HL-60/S4 treated with retinoic acid at 250 ng/mL for 4 days and 3 days (cell line): ENCODE measurements at regions not wholly inside any gene's neighbourhood (a gene's known extent, or its start where the extent isn't known, plus 50 kb on each side); places are given as distances from the start of the nearest gene placed in this dataset.

Source experiments
- in situ Hi-C: fragments of 300-500 bp; cut with MboI; formaldehyde crosslinking; loops from 2 replicates; pipeline ENCODE4 v1.7.0; 2022; ENCODE audit warnings: low sequenced_read_pairs

GRCh38 chr7:41024126-41024525 is 678.8 kb downstream of the INHBA start:
- in situ Hi-C loops, result loop anchor here (25.0 kb wide), 1 partner anchor 688 kb away; the partner anchor contains the start of gene INHBA

DNA sequence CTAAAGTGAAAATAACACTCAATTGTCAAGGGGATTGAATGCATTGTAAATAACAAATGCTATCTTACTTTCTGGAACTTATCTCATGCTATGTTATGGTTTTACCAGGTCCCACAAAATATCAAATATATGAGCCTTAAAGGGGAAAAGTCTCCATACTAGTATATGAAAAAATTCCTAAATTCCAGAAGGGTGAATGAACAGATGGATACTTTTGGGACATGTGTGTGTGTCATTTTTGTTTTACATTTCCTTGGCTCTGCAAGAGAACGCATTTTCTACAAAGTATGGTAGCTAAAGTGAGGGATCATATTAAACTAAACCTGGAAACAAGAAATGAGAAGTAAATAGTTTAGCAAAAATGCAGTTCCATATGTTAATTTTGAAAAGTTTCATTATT is 682.8 kb downstream of the INHBA start:
- in situ Hi-C loops, result loop anchor here (25.0 kb wide), 1 partner anchor 692 kb away; the partner anchor contains the start of gene INHBA

GRCh38 chr7:41013117-41013516 is 689.8 kb downstream of the INHBA start:
- in situ Hi-C loops, result loop anchor here (25.0 kb wide), 1 partner anchor 699 kb away; the partner anchor contains the start of gene INHBA

DNA sequence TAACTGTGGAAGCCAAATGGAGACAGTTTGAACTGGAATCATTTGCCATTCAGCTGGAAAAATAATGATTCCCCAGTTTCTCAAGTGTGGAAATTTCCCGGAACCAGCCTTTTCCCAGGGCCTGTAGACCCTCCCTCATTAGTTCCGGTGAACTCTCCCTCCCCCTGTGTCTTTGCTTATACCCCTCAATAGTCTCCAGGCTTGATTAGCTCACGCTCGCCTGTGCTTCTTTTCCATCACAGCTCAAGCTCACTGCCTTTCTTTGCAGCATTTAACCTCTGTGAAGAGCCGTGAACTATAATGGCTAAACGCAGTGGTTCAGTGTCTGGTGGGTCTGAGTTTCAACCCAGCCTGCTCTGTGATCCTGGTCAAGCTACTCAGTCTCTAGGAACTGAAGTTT is 690.8 kb downstream of the INHBA start:
- in situ Hi-C loops, result loop anchor here (25.0 kb wide), 1 partner anchor 700 kb away; the partner anchor contains the start of gene INHBA

DNA sequence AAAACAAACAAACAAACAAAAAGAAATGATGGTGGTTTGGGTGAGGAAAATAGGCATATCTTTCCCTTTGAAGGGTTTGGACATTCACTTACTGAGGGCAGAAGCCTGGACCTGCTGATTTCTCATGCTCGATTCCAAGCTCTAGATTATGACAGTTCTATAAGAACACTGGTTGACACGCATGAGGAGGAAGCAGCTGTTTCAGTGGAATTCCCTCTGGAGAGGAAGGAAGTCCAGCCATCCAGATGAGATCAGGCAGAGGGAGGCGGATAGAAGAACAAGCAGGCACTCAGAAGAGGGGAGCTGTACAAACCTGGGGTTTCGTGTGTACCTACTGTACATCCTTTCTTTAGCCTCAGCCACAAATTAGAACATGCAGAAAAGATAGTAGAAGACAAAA is 691.9 kb downstream of the INHBA start:
- in situ Hi-C loops, result loop anchor here (25.0 kb wide), 1 partner anchor 701 kb away; the partner anchor contains the start of gene INHBA

GRCh38 chr7:41010418-41010817 is 692.5 kb downstream of the INHBA start:
- in situ Hi-C loops, result loop anchor here (25.0 kb wide), 1 partner anchor 702 kb away; the partner anchor contains the start of gene INHBA

DNA sequence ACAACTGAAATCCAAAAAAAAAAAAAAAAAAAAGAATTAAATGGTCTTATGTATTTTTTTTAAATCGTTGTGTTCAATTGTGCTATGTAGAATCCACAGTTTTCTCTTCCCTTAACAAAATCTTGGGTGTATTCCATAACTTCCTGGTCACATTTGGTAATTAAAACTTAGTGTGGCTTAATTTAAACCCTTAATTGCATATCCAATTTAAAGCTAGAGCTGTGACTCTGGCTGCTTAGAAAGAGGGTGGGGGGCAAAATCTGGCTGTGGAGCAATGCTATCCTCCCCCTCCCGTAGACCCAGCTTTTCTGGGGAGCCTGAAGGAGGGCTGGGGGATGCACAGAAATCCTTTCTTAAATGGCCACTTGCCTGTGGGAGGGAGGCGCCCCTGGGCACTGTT is 695.1 kb downstream of the INHBA start:
- in situ Hi-C loops, result loop anchor here (25.0 kb wide), 1 partner anchor 704 kb away; the partner anchor contains the start of gene INHBA

- in situ Hi-C loops, result loop anchor here (25.0 kb wide), 1 partner anchor 705 kb away; the partner anchor contains the start of gene INHBA
Measured at GRCh38 chr7:41007351-41007751, 695.5 kb downstream of the INHBA start.

DNA sequence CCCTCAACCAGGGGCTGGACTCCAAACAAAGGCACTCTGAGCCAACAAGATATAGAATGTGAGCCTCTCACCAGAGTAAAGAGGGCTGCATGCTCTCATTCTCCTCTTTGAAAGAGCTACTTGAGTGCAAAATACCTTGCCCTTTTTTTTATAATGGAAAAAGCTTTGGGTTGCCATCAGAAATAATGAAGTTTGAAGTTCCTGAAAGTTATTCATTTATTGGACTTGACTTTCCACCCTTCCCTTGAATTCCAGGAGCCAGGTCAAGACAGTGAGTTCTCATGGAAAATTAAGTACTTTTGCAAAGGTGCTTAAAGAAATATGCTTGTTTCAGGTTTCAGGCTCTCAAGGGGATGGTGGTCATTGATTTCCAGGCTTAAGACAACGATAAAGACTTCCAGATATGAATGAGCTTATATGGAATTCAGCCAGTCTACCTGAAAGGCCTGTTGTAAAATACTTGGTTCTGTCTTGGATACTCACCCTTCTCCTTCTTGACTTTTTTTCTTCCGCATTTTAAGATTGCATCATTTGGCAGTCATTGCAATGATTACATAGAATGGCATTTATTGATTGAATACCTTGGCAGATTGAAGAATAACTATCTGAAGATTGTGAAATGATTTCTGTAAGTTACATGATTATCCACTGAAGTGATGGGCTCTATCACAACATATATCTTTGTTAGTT is 696.4 kb downstream of the INHBA start:
- in situ Hi-C loops, result loop anchor here (25.0 kb wide), 1 partner anchor 706 kb away; the partner anchor contains the start of gene INHBA

GRCh38 chr7:41005374-41005901 is 697.5 kb downstream of the INHBA start:
- in situ Hi-C loops, result loop anchor here (25.0 kb wide), 1 partner anchor 707 kb away; the partner anchor contains the start of gene INHBA

GRCh38 chr7:41003977-41004376 is 698.9 kb downstream of the INHBA start:
- in situ Hi-C loops, result loop anchor here (25.0 kb wide), 1 partner anchor 708 kb away; the partner anchor contains the start of gene INHBA

- in situ Hi-C loops, result loop anchor here (25.0 kb wide), 1 partner anchor 709 kb away; the partner anchor contains the start of gene INHBA
Measured at GRCh38 chr7:41003611-41003940, 699.3 kb downstream of the INHBA start.

- in situ Hi-C loops, result loop anchor here (25.0 kb wide), 1 partner anchor 709 kb away; the partner anchor contains the start of gene INHBA
Measured at GRCh38 chr7:41002741-41003610, 699.9 kb downstream of the INHBA start.

- in situ Hi-C loops, result loop anchor here (25.0 kb wide), 1 partner anchor 712 kb away; the partner anchor contains the start of gene INHBA
Measured at GRCh38 chr7:41000042-41000441, 702.8 kb downstream of the INHBA start.

DNA sequence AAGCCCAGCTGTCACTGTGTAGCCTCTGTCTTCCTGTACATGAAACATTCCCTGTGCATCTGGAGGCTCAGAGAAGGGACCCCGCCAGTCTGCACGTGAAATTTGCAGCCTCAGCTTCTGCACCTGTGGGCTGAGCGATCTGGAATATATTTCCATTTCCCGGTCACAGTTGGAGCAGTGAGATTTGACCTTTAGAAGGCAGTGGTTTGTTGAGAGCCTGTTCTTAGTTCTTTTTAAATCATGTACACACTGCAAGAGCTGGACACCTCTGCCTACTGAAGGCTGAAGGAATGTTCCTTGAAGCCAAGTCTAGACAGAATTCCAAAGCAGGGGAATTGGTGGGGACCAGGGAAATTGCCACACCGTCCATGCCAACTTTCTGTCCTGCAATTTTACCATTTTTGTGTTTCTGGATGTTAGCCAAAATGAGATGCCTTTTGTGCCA is 706.6 kb downstream of the INHBA start:
- in situ Hi-C loops, result no loop called here

- in situ Hi-C loops, result no loop called here
Measured at GRCh38 chr7:40990841-40991240, 712.0 kb downstream of the INHBA start.

DNA sequence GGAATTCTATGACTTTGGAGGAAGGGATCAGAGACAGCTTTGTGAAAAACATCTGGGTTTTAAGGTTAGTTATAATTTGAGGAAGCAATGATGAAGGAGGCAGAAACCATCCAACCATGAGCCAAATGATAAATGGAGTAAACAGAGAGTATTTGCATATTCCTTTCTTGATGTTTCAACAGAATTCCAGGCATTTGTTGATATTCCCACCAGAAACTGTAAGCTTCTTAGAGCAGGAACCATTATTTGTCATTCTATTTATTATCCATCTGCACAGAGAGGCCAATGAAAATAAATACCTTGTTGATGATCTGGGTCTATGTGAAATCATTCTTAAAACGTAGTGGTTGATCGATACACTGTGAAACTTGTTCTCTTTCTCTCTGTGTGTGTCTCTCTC is 715.3 kb downstream of the INHBA start:
- in situ Hi-C loops, result no loop called here

DNA sequence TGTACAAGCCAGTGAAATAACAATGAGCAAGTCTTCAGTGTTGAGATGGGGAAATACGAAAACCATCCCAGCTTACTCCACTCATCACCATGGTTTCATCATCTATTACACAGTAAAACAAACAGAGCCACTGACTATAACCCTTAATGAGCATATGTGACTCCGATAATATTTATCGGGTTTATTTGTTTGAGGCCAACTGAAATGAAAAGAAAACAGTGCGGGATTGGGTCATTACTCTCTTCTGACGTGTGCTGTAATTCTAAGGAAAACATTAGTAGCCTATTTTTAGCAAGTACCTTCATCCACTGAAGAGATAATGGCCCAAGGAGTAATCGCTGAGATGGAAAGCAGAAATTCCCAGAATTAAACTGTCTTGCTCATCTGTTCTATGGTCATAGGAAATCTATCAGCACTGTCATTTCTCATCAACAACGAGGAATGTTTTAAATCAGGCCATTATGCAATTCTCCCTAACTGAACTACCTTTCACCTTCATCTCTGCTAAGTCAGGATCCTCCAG is 716.5 kb downstream of the INHBA start:
- in situ Hi-C loops, result no loop called here

- in situ Hi-C loops, result no loop called here
Measured at GRCh38 chr7:40983111-40983510, 719.8 kb downstream of the INHBA start.

DNA sequence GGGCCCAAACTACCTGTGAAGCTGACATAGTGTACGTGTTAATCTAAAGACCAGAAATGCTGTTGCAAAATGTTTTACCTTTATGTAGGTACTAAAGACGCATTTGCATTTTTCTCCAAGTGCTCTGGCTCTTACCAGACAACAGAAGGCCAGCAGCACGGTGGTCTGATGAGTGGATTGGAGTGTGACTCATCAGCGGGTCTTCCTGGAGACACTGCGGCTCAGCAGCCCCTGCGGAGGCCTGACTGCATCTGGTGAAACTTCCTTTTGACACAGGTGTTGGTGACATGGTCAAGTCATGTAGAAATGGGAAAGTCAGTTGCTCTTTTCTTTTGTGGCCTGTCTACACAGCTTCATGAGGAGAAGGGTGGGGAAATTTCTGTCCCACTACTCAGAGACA is 723.6 kb downstream of the INHBA start:
- in situ Hi-C loops, result no loop called here

DNA sequence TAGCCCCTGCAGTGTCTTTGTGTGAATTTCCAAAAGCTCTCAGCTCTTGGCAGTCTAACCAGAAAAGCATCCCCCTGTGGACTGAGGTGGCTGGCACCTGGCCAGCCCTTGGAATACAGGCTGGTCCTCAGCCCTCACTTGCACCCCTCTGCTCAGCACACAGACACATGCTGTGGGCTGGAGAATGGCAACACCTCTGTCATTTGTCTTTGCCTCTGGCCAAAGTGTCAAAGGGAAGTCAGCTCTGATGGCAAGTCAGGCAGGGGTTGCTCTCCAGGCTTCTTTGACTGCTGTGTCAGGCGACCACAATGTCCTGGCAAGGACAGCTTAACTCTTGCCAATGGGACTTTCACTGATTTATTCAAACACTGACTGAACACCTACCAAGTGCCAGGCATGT is 724.8 kb downstream of the INHBA start:
- in situ Hi-C loops, result no loop called here
